Neuronal stem cell (in vitro differentiated cells): ENCODE measurements at regions not wholly inside any gene's neighbourhood (a gene's known extent, or its start where the extent isn't known, plus 50 kb on each side); places are given as distances from the start of the nearest gene placed in this dataset.

Experiments
- DNase-seq: peaks from one replicate; pipeline ENCODE4 v3.0.0-alpha.2; 2013; ENCODE audit warnings: low spot score
- H2AFZ ChIP-seq: one replicate; pipeline ENCODE4 v1.6.1; 2013; ENCODE audit warnings: mild to moderate bottlenecking, low read length, inconsistent platforms
- H2AK5ac ChIP-seq: 2 replicates; pipeline ENCODE4 v1.6.1; 2013; ENCODE audit warnings: low read depth, mild to moderate bottlenecking, inconsistent platforms, low read length, moderate library complexity, mixed read lengths
- H2BK120ac ChIP-seq: 2 replicates; pipeline ENCODE4 v1.6.1; 2013; ENCODE audit warnings: low read depth, mild to moderate bottlenecking, inconsistent platforms, low read length, moderate library complexity, mixed read lengths
- H2BK12ac ChIP-seq: one replicate; pipeline ENCODE4 v1.6.1; 2013; ENCODE audit warnings: low read length, inconsistent platforms
- H2BK15ac ChIP-seq: 2 replicates; pipeline ENCODE4 v1.6.1; 2013; ENCODE audit warnings: mild to moderate bottlenecking, low read length, inconsistent platforms, mixed read lengths
- H2BK5ac ChIP-seq: one replicate; pipeline ENCODE4 v1.6.1; 2013; ENCODE audit warnings: inconsistent platforms, mild to moderate bottlenecking, low read length, moderate library complexity
- H3K14ac ChIP-seq: one replicate; pipeline ENCODE4 v1.6.1; 2013; ENCODE audit warnings: low read length, inconsistent platforms
- H3K18ac ChIP-seq: 2 replicates; pipeline ENCODE4 v1.6.1; 2013; ENCODE audit warnings: low read length, inconsistent platforms
- H3K23ac ChIP-seq: 2 replicates; pipeline ENCODE4 v1.6.1; 2013; ENCODE audit warnings: low read depth, mild to moderate bottlenecking, mixed read lengths, low read length, inconsistent platforms; ENCODE audit not compliant: poor library complexity
- H3K27ac ChIP-seq: replicated peaks from 3 replicates; pipeline ENCODE4 v1.5.1; 2013; ENCODE audit warnings: low read length, inconsistent platforms
- H3K27me3 ChIP-seq, 3 experiments: 2 replicates each; pipeline ENCODE4 v1.6.1; 2013; ENCODE audit warnings: low read length in 3 of 3, mild to moderate bottlenecking in 2 of 3, inconsistent platforms in 1 of 3, low read depth in 1 of 3, mixed read lengths in 1 of 3, moderate library complexity in 1 of 3; ENCODE audit not compliant: control insufficient read depth in 3 of 3, insufficient read depth in 3 of 3
- H3K36me3 ChIP-seq, 2 donors: replicated peaks in 1 of 2; 2 replicates each; pipeline ENCODE4 v1.6.1; 2013; ENCODE audit warnings: low read length in 2 of 2; ENCODE audit not compliant: control insufficient read depth in 2 of 2, insufficient read depth in 2 of 2
- H3K4ac ChIP-seq: 2 replicates; pipeline ENCODE4 v1.6.1; 2013; ENCODE audit warnings: inconsistent platforms, mild to moderate bottlenecking, low read length, moderate library complexity
- H3K4me1 ChIP-seq, 2 donors: 1 replicate in 1 of 2; 2 replicates in 1 of 2; pipeline ENCODE4 v1.6.1; 2013; ENCODE audit warnings: low read length in 2 of 2, low read depth in 1 of 2; ENCODE audit not compliant: control insufficient read depth in 2 of 2, insufficient read depth in 1 of 2
- H3K4me2 ChIP-seq: one replicate; pipeline ENCODE4 v1.6.1; 2013; ENCODE audit warnings: mild to moderate bottlenecking, low read length, inconsistent platforms; ENCODE audit not compliant: insufficient read depth, poor library complexity, severe bottlenecking
- H3K4me3 ChIP-seq, 2 donors: 2 replicates each; pipeline ENCODE4 v1.5.1; 2013; ENCODE audit warnings: low read length in 2 of 2, mild to moderate bottlenecking in 2 of 2, inconsistent platforms in 1 of 2, moderate library complexity in 1 of 2
- H3K79me1 ChIP-seq: one replicate; pipeline ENCODE4 v1.6.1; 2013; ENCODE audit warnings: low read depth, mild to moderate bottlenecking, inconsistent platforms, low read length, moderate library complexity
- H3K9ac ChIP-seq: one replicate; pipeline ENCODE4 v1.6.1; 2013; ENCODE audit warnings: mild to moderate bottlenecking, low read depth, low read length, inconsistent platforms; ENCODE audit not compliant: poor library complexity
- H3K9me3 ChIP-seq, 2 donors: replicated peaks in 1 of 2; 2 replicates each; pipeline versions ENCODE3 to v1.6.1; 2013; ENCODE audit warnings: low read length in 2 of 2, mild to moderate bottlenecking in 2 of 2, inconsistent platforms in 1 of 2, low read depth in 1 of 2, mixed read lengths in 1 of 2, moderate library complexity in 1 of 2; ENCODE audit not compliant: control insufficient read depth in 2 of 2, insufficient read depth in 1 of 2
- H4K8ac ChIP-seq: one replicate; pipeline ENCODE4 v1.6.1; 2013; ENCODE audit warnings: low read depth, mild to moderate bottlenecking, inconsistent platforms, low read length, moderate library complexity
- H4K91ac ChIP-seq: one replicate; pipeline ENCODE4 v1.6.1; 2013; ENCODE audit warnings: low read length, low read depth, mild to moderate bottlenecking, inconsistent platforms; ENCODE audit not compliant: poor library complexity
- WGBS, 2 donors: extraction: QIAGEN DNeasy Blood & Tissue Kit; methylation state at CpG; one replicate each; pipeline ENCODE4 v1.1.7; 2013; ENCODE audit warnings: missing lambda C conversion rate in 2 of 2, mixed read lengths in 1 of 2; ENCODE audit not compliant: insufficient read length in 2 of 2, insufficient replicate concordance in 1 of 2; ENCODE audit errors: extremely low coverage in 2 of 2; 5-methylcytosine and 5-hydroxymethylcytosine counted together

- H3K79me1 ChIP-seq = no peaks in the 10 kb centered on the region
- no CpG with 5 or more reads among the region's 4 CpGs for WGBS, 2 donors
- DNase-seq = no peak
Measured at GRCh38 chr3:1938975-1939374, 159.7 kb upstream of the CNTN4 start.

GRCh38 chr3:1942781-1943180, 155.9 kb upstream of the CNTN4 start:
- H3K4ac ChIP-seq = no peak overlapping the region
- H4K8ac ChIP-seq = no peak overlapping the region
- no peak overlapping the region for H2AK5ac ChIP-seq
- no peak overlapping the region for H3K27ac ChIP-seq
- no peak overlapping the region for H3K4me2 ChIP-seq
- H2AFZ ChIP-seq = no peak overlapping the region
- H2BK5ac ChIP-seq = no peak overlapping the region
- H3K9me3 ChIP-seq = no peaks in the 10 kb centered on the region
- H2BK15ac ChIP-seq = no peak overlapping the region
- H3K27me3 ChIP-seq = no peaks in the 10 kb centered on the region
- no peaks in the 10 kb centered on the region for H3K79me1 ChIP-seq
- no peak overlapping the region for H2BK120ac ChIP-seq
- no peak overlapping the region for H3K4me3 ChIP-seq
- H2BK12ac ChIP-seq = no peak overlapping the region
- no peak for DNase-seq
- no peak overlapping the region for H3K23ac ChIP-seq
- H3K9ac ChIP-seq = no peak overlapping the region
- no peak overlapping the region for H4K91ac ChIP-seq
- H3K14ac ChIP-seq = no peak overlapping the region
- no peaks in the 10 kb centered on the region for H3K4me1 ChIP-seq
- H3K18ac ChIP-seq = no peak overlapping the region
- no CpG with 5 or more reads among the region's 1 CpG for WGBS, 2 donors
- H3K36me3 ChIP-seq = no peaks in the 10 kb centered on the region

More at GRCh38 chr3:1938975-1939374, 159.7 kb upstream of the CNTN4 start:
- H3K36me3 ChIP-seq = no peaks in the 10 kb centered on the region
- no peaks in the 10 kb centered on the region for H3K27me3 ChIP-seq
- no peaks in the 10 kb centered on the region for H3K4me1 ChIP-seq
- H3K27ac ChIP-seq = no peak overlapping the region
- no peak overlapping the region for H2BK15ac ChIP-seq
- H3K4me2 ChIP-seq = no peak overlapping the region
- no peak overlapping the region for H2AFZ ChIP-seq
- H3K4ac ChIP-seq = no peak overlapping the region
- H2AK5ac ChIP-seq = no peak overlapping the region
- no peak overlapping the region for H3K14ac ChIP-seq
- no peak overlapping the region for H4K91ac ChIP-seq
- H4K8ac ChIP-seq = no peak overlapping the region
- H3K4me3 ChIP-seq = no peak overlapping the region
- H3K23ac ChIP-seq = no peak overlapping the region
- no peak overlapping the region for H2BK120ac ChIP-seq
- no peak overlapping the region for H2BK5ac ChIP-seq
- no peak overlapping the region for H3K9ac ChIP-seq
- no peaks in the 10 kb centered on the region for H3K9me3 ChIP-seq
- no peak overlapping the region for H3K18ac ChIP-seq
- no peak overlapping the region for H2BK12ac ChIP-seq

GRCh38 chr3:1943395-1944118, 155.1 kb upstream of the CNTN4 start:
- H3K27ac ChIP-seq = no peak overlapping the region
- no peaks in the 10 kb centered on the region for H3K9me3 ChIP-seq
- no peak overlapping the region for H3K4me2 ChIP-seq
- no peak overlapping the region for H2AFZ ChIP-seq
- H3K4me1 ChIP-seq = no peaks in the 10 kb centered on the region
- no peaks in the 10 kb centered on the region for H3K79me1 ChIP-seq
- H3K18ac ChIP-seq = no peak overlapping the region
- DNase-seq = no peak
- no peak overlapping the region for H4K91ac ChIP-seq
- H4K8ac ChIP-seq = no peak overlapping the region
- no peaks in the 10 kb centered on the region for H3K36me3 ChIP-seq
- no peaks in the 10 kb centered on the region for H3K27me3 ChIP-seq
- H3K14ac ChIP-seq = no peak overlapping the region
- no peak overlapping the region for H3K9ac ChIP-seq
- H2BK15ac ChIP-seq = no peak overlapping the region
- H3K23ac ChIP-seq = no peak overlapping the region
- WGBS, 2 donors = no CpG with 5 or more reads among the region's 6 CpGs
- no peak overlapping the region for H2AK5ac ChIP-seq
- H2BK120ac ChIP-seq = no peak overlapping the region
- H3K4ac ChIP-seq = no peak overlapping the region
- no peak overlapping the region for H2BK12ac ChIP-seq
- no peak overlapping the region for H2BK5ac ChIP-seq
- no peak overlapping the region for H3K4me3 ChIP-seq

GRCh38 chr3:1945698-1946097, 153.0 kb upstream of the CNTN4 start:
- Histone ChIP-seq H3K36me3 (no peaks in the 10 kb centered on the region), H3K27me3 (no peaks in the 10 kb centered on the region), H2AFZ (no peak overlapping the region), H4K8ac (no peak overlapping the region), H2BK5ac (no peak overlapping the region), H3K14ac (no peak overlapping the region), H2BK12ac (no peak overlapping the region), H3K4me1 (no peaks in the 10 kb centered on the region), H3K9me3 (no peaks in the 10 kb centered on the region), H2BK15ac (no peak overlapping the region), H2BK120ac (no peak overlapping the region), H3K4me3 (no peak overlapping the region), H4K91ac (no peak overlapping the region), H3K4me2 (no peak overlapping the region), H3K4ac (no peak overlapping the region), H3K23ac (no peak overlapping the region), H3K9ac (no peak overlapping the region), H2AK5ac (no peak overlapping the region), H3K79me1 (no peaks in the 10 kb centered on the region), H3K18ac (no peak overlapping the region), H3K27ac (no peak overlapping the region)
- DNase-seq = no peak
